ENCODE measurements at regions not wholly inside any gene's neighbourhood (a gene's known extent, or its start where the extent isn't known, plus 50 kb on each side); places are given as distances from the start of the nearest gene placed in this dataset.
"Not testable (repeated sequence)": the region's sequence is repeated elsewhere in the genome, so short reads cannot be mapped to it uniquely, and the experiment has no call there.

DNA sequence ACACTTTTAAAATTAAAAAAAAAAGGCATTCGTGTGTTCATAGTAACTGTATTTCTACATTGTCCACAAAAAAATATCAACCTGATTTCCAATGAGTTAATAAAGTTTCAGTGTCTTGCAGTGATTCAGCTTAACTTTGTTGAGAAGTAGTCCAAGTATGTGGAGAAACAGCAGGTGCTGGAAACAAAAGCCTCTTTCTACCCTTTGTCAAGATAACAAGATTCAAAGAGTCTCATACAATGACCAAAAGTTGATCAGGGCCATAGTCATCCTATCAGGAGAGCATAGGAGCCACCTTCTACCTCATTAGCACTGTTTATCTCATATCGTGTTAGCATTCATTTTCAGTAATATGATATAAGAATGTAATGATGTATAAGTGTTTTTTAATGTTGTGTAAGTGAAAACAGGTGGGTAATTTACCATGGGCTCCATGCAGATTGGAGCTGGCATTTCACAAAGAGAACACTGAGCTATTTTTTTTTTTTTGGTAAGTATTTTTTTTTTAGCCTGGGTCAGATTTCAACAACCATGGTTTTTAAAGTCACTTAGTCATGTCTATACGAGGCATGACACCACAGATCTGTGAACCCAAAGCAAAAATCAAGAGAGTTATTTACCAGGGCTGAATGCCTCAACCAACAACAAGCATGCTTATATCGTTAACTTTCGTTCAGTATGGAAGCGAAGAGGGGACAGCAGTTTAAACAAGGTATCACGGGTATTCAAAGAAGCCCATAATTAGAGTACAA lies 165.0 kb upstream of the ZNF521 start:
- H3K4me1 ChIP-seq (ENCODE audit: control insufficient read depth, insufficient read depth, low read length) = no peaks in the 10 kb centered on the region
- no peak overlapping the region for H3K27ac ChIP-seq (ENCODE audit: low read depth, low read length)
- no peaks in the 10 kb centered on the region for H3K36me3 ChIP-seq (ENCODE audit: control insufficient read depth, insufficient read depth, low read length)
- H3K4me3 ChIP-seq (ENCODE audit: low read length) = no peak overlapping the region
- no peak overlapping the region for H3K9ac ChIP-seq (ENCODE audit: low read length)
- no peaks in the 10 kb centered on the region for H3K27me3 ChIP-seq (ENCODE audit: control insufficient read depth, insufficient read depth, low read length)

DNA sequence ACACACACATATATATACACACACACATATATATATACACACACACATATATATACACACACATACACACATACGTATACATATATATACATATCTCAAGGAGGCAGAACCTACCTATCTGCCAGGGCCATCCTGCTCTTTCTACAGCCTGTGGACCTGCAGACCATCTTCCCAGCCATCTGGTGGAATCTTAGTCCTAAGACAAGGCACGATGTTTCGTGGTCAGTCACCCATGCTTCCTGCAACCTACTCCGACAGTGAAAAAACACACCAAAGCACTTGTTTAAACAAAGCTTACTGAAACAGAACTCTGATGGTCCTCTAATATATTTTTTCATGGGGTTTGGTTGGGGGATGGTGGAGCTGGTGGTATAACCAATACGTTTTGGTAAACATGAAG lies 164.2 kb upstream of the ZNF521 start:
- Histone ChIP-seq H3K4me3 (ENCODE audit: low read length) (no peak overlapping the region), H3K36me3 (ENCODE audit: control insufficient read depth, insufficient read depth, low read length) (no peaks in the 10 kb centered on the region), H3K4me1 (ENCODE audit: control insufficient read depth, insufficient read depth, low read length) (no peaks in the 10 kb centered on the region), H3K27ac (ENCODE audit: low read depth, low read length) (no peak overlapping the region), H3K9ac (ENCODE audit: low read length) (no peak overlapping the region), H3K27me3 (ENCODE audit: control insufficient read depth, insufficient read depth, low read length) (no peaks in the 10 kb centered on the region)

DNA sequence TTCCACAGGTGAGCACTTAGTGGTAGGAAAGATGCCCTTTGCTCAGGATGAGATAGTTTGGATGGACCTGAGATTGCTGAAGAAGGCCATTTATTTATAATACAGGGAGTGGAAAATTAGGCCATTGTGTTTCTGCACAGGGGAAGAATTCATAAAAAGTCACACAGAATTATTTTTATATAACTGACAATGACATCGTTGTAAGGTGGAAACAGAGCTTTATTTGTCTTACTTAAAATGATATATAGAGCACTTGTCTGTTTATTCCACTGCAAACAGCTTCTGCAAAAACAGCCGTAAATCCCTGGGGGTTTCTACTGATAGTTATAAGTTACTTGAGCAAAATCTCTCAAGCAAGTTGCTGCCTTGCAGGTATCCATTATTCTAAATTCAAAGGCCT lies 158.1 kb upstream of the ZNF521 start:
- H3K27me3 ChIP-seq (ENCODE audit: control insufficient read depth, insufficient read depth, low read length) = no peaks in the 10 kb centered on the region
- no peak overlapping the region for H3K9ac ChIP-seq (ENCODE audit: low read length)
- no peaks in the 10 kb centered on the region for H3K36me3 ChIP-seq (ENCODE audit: control insufficient read depth, insufficient read depth, low read length)
- no peak overlapping the region for H3K4me3 ChIP-seq (ENCODE audit: low read length)
- no peak overlapping the region for H3K27ac ChIP-seq (ENCODE audit: low read depth, low read length)
- no peaks in the 10 kb centered on the region for H3K4me1 ChIP-seq (ENCODE audit: control insufficient read depth, insufficient read depth, low read length)

DNA sequence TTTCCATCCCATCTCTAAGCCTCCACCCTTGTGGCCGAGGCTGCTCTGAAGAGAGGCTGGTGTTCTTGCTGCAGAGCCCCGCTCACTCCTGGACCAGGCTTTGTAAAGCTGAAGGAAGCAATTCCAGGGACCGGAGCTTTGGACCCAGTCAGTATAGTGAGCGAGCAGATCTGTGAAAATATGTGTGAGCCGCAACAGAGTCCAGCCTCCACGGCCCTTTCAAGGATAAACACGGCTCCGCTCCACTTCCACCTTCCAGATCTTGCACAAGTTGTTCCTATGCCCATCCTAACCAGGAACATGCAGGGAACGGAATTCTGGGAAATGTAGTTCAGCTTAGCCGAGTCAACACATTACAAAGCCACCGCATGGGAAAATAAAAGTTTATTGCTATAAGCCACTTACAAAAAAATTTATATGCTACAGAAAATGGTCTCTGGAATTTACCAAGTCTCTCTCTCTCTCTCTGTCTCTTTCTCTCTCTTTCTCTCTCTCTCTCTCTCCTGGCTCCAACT lies 151.7 kb upstream of the ZNF521 start:
- H3K27ac ChIP-seq (ENCODE audit: low read depth, low read length) = no peak overlapping the region
- peaks cover 6% of the 10 kb centered on the region for H3K4me1 ChIP-seq (ENCODE audit: control insufficient read depth, insufficient read depth, low read length)
- no peak overlapping the region for H3K9ac ChIP-seq (ENCODE audit: low read length)
- H3K36me3 ChIP-seq (ENCODE audit: control insufficient read depth, insufficient read depth, low read length) = no peaks in the 10 kb centered on the region
- peak overlapping the region; percentile 67 for H3K4me3 ChIP-seq (ENCODE audit: low read length)
- H3K27me3 ChIP-seq (ENCODE audit: control insufficient read depth, insufficient read depth, low read length) = no peaks in the 10 kb centered on the region

DNA sequence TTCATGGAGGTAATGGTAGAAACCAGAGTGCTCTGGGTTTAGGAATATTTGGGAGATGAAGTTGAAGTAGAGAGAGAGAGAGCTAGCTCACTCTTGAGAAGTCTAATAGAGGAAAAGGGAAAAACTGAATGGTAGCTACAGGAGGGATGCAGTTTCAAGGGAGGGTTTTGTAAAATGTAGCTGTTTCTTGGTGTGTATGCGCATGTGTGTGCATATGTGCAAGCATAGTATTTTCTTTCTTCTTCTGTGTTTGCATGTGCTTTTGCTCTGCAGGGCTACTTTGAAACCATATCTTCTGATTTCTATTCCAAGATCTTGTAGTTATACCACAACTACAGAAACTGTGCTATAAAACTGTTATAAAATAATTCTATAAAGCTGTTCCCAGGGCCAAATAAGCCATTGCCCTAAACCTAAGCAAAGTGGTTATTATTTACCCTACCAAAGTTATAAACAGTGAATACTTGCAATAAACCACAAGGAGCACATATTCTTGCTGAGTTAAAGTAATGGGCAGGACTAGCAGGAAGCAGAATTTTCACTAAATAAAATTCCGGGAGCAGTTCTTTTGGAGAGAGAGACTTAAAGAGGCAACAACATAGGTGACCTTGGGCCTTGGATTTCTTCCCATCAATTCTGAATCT lies 145.3 kb upstream of the ZNF521 start:
- Histone ChIP-seq H3K4me3 (ENCODE audit: low read length) (no peak overlapping the region), H3K9ac (ENCODE audit: low read length) (no peak overlapping the region), H3K36me3 (ENCODE audit: control insufficient read depth, insufficient read depth, low read length) (no peaks in the 10 kb centered on the region), H3K27ac (ENCODE audit: low read depth, low read length) (no peak overlapping the region), H3K4me1 (ENCODE audit: control insufficient read depth, insufficient read depth, low read length) (no peaks in the 10 kb centered on the region), H3K27me3 (ENCODE audit: control insufficient read depth, insufficient read depth, low read length) (no peaks in the 10 kb centered on the region)

DNA sequence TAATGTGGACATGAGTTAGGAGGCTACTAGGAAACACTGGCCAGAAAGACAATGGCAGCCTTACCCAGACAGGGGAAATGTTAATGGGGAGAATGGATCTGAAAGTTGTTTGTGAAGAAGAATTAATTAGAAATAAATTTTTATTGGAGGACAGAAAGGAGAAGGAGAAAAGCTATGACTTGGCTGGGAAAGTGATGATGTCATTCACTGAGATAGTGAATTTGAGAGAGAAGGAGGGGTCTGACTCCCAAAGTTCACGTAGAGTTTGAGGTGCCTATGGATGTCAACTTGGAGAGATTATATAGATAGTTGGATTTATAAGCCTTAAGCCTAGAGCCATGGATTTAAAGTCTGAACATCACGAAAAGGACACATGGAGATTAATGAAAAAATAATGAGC lies 144.6 kb upstream of the ZNF521 start:
- Histone ChIP-seq H3K9ac (ENCODE audit: low read length) (no peak overlapping the region), H3K27ac (ENCODE audit: low read depth, low read length) (no peak overlapping the region), H3K36me3 (ENCODE audit: control insufficient read depth, insufficient read depth, low read length) (no peaks in the 10 kb centered on the region), H3K27me3 (ENCODE audit: control insufficient read depth, insufficient read depth, low read length) (no peaks in the 10 kb centered on the region), H3K4me1 (ENCODE audit: control insufficient read depth, insufficient read depth, low read length) (no peaks in the 10 kb centered on the region), H3K4me3 (ENCODE audit: low read length) (no peak overlapping the region)

DNA sequence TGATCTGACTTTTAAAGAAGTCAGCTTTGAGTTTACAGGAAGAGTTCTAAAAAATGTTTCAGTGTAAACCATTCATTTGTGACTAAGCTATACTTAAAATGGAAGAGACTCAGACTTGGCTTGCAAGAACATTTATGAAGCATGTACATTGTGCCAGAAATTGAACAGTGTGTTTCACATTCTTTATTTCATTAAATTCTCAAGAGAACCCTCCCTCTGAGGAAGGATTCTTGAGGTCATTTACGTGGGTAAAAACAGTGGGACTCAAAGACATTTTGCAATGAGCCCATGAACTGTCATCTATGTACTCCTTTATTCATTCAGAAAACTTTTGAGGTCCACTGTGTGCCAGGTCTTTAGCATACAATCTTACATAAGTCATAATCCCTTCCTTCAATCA lies 143.6 kb upstream of the ZNF521 start:
- Histone ChIP-seq H3K4me1 (ENCODE audit: control insufficient read depth, insufficient read depth, low read length) (no peaks in the 10 kb centered on the region), H3K36me3 (ENCODE audit: control insufficient read depth, insufficient read depth, low read length) (no peaks in the 10 kb centered on the region), H3K27ac (ENCODE audit: low read depth, low read length) (no peak overlapping the region), H3K27me3 (ENCODE audit: control insufficient read depth, insufficient read depth, low read length) (no peaks in the 10 kb centered on the region), H3K4me3 (ENCODE audit: low read length) (no peak overlapping the region), H3K9ac (ENCODE audit: low read length) (no peak overlapping the region)

DNA sequence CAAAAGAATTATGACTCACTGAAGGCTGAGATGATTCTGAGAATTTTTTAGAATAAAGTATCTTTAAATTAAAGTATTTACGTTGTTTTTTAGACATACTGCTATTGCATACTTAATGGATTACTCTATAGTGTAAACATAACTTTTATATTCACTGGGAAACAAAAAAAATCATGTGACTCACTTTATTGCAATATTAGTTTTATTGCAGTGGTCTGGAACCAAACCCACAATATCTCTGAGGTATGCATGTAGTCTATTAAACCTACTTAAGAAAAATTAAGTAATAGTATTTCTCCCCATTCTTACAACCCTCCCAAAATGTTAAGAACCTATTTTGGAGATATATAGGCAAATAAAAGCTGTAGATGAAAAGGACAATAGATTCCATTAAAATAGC lies 142.9 kb upstream of the ZNF521 start:
- no peaks in the 10 kb centered on the region for H3K36me3 ChIP-seq (ENCODE audit: control insufficient read depth, insufficient read depth, low read length)
- no peaks in the 10 kb centered on the region for H3K27me3 ChIP-seq (ENCODE audit: control insufficient read depth, insufficient read depth, low read length)
- no peak overlapping the region for H3K4me3 ChIP-seq (ENCODE audit: low read length)
- H3K9ac ChIP-seq (ENCODE audit: low read length) = no peak overlapping the region
- no peak overlapping the region for H3K27ac ChIP-seq (ENCODE audit: low read depth, low read length)
- no peaks in the 10 kb centered on the region for H3K4me1 ChIP-seq (ENCODE audit: control insufficient read depth, insufficient read depth, low read length)

DNA sequence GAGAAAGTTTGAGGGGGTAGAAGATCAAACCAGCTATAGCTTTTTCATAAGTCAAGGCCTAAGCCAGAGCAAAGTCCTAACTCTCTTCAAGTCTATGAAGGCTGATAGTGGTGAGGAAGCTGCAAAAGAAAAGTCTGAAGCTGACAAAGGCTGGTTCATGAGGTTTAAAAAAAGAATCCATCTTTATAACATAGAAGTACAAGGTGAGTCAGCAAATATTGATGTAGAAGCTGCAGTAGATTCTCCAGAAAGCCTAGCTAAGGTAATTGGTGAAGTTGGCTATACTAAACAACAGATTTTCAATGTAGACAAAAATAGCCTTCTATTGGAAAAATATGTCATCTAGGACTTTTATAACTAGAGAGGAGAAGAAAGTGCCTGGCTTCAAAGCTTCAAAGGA lies 141.4 kb upstream of the ZNF521 start:
- Histone ChIP-seq H3K4me3 (ENCODE audit: low read length) (no peak overlapping the region), H3K27me3 (ENCODE audit: control insufficient read depth, insufficient read depth, low read length) (no peaks in the 10 kb centered on the region), H3K9ac (ENCODE audit: low read length) (no peak overlapping the region), H3K4me1 (ENCODE audit: control insufficient read depth, insufficient read depth, low read length) (no peaks in the 10 kb centered on the region), H3K27ac (ENCODE audit: low read depth, low read length) (no peak overlapping the region), H3K36me3 (ENCODE audit: control insufficient read depth, insufficient read depth, low read length) (no peaks in the 10 kb centered on the region)

DNA sequence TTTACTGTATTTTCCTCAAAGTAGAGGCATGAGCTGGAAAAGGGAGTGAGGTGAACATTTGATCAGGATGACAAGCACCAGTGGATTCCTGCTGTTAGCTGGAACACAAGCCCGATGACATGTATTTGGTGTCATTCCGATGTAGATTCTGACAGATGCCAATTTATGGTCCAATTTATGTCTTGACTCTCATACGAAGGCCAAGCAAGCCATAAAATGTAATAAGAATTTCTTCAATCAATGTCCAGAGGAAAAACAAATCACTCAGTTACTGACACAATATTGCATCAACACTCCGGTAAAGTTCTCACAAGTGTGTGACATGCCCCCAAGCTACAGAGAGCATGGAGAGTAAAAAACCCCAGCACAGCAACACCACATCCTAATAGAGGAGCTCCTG lies 138.3 kb upstream of the ZNF521 start:
- Histone ChIP-seq H3K27ac (ENCODE audit: low read depth, low read length) (no peak overlapping the region), H3K36me3 (ENCODE audit: control insufficient read depth, insufficient read depth, low read length) (no peaks in the 10 kb centered on the region), H3K9ac (ENCODE audit: low read length) (no peak overlapping the region), H3K27me3 (ENCODE audit: control insufficient read depth, insufficient read depth, low read length) (no peaks in the 10 kb centered on the region), H3K4me3 (ENCODE audit: low read length) (no peak overlapping the region), H3K4me1 (ENCODE audit: control insufficient read depth, insufficient read depth, low read length) (no peaks in the 10 kb centered on the region)

DNA sequence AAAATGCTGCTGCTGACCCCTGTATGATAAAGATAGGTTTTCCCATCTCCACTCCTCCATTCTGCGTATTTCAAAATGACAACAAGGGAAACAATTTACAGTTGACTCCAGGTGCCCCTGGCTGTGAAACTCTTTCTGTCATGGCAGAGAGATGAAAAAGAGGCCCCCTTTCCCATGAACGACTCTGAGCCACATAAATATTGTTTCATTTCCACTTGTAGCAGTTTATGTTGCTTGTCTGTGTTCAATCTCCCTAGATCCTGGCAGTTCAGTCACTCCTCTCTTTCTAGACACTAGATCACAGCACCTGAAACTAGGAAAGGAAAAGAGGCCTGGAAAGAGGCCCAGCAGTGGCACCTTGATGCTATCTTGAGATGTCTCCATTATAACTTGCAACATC lies 121.0 kb upstream of the ZNF521 start:
- H3K36me3 ChIP-seq (ENCODE audit: control insufficient read depth, insufficient read depth, low read length) = no peaks in the 10 kb centered on the region
- no peak overlapping the region for H3K9ac ChIP-seq (ENCODE audit: low read length)
- H3K27ac ChIP-seq (ENCODE audit: low read depth, low read length) = no peak overlapping the region
- H3K4me3 ChIP-seq (ENCODE audit: low read length) = no peak overlapping the region
- no peaks in the 10 kb centered on the region for H3K27me3 ChIP-seq (ENCODE audit: control insufficient read depth, insufficient read depth, low read length)
- no peaks in the 10 kb centered on the region for H3K4me1 ChIP-seq (ENCODE audit: control insufficient read depth, insufficient read depth, low read length)

DNA sequence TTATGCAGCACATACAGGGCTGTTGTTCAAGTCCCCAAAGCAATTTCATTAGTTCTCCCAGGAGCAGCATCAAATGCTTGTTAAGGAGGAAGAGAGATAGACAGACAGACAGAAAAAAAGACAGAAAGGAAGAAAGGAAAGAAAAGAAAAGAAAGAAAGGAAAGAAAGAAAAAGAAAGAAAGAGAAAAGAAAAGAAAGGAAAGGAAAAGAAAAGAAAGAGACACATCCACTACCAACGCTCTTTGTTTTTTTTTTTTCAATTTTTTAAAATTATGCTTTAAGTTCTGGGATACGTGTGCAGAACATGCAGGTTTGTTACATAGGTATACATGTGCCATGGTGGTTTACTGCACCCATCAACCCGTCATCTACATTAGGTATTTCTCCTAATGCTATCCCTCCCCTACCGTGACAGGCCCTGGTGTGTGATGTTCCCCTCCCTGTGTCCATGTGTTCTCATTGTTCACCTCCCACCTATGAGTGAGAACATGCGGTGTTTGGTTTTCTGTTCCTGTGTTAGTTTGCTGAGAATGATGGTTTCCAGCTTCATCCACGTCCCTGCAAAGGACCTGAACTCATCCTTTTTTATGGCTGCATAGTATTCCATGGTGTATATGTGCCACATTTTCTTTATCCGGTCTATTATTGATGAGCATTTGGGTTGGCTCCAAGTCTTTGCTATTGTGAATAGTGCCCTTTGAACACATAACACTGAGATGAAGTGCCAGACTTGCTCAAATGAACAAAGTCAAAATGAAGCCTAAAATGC lies 119.0 kb upstream of the ZNF521 start:
- H3K36me3 ChIP-seq (ENCODE audit: control insufficient read depth, insufficient read depth, low read length); H3K4me1 ChIP-seq (ENCODE audit: control insufficient read depth, insufficient read depth, low read length); H3K27ac ChIP-seq (ENCODE audit: low read depth, low read length); H3K4me3 ChIP-seq (ENCODE audit: low read length); H3K9ac ChIP-seq (ENCODE audit: low read length); H3K27me3 ChIP-seq (ENCODE audit: control insufficient read depth, insufficient read depth, low read length): not testable (repeated sequence)
